ENCODE measurements at regions not wholly inside any gene's neighbourhood (a gene's known extent, or its start where the extent isn't known, plus 50 kb on each side); places are given as distances from the start of the nearest gene placed in this dataset.

- H3K27ac Mint-ChIP-seq = no peak overlapping the region
- no peaks in the 10 kb centered on the region for H3K4me1 Mint-ChIP-seq
- H3K9me3 Mint-ChIP-seq = peaks cover 0 to 1% (median 1%) of the 10 kb centered on the region in 3 donors
- no peaks in the 10 kb centered on the region for H3K27me3 Mint-ChIP-seq
- H3K4me3 Mint-ChIP-seq = no peak overlapping the region
- H3K36me3 Mint-ChIP-seq = no peaks in the 10 kb centered on the region
These were observed 1098.8 kb upstream of the IGFBP7 start for GRCh38 chr4:58209001-58209400.

DNA sequence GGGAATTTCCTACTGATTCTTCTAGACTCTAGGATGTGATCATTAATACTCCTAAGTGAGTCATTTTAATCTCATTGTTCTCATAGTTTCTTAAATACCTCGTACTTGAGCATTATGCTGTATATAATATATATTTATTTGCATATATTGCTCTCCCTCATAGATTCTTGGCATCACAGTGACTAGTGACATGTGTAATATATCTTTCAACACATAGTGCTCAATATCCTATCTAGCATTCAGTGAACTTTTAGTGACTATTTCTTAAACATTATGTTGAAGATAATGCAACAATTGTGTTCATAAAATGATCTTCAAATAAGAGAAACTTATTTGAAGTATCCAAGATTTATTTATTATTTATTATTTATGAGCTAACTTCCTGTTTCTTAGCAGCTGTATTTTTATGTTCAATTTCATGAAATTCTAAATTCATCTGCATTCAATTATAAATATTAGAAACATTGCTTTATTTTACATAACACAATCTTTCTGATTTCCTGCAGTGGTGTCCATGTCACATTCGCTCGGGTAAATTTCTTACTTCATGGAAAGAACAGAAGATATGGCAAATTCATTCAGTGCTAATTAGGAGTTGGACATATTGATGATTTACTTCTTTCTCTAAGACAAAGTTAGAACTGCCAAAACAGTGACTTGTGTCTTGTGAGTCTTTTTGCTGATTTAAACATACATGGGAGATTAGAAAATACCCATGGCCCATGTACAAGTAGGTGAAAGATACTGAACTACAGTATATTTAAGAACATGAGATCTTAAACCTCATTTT, 1095.5 kb upstream of the IGFBP7 start:
- Mint-ChIP-seq H3K4me3 (no peak overlapping the region), H3K27ac (no peak overlapping the region), H3K9me3 (peaks cover 1 to 5% (median 3%) of the 10 kb centered on the region in 3 donors), H3K4me1 (no peaks in the 10 kb centered on the region), H3K27me3 (no peaks in the 10 kb centered on the region), H3K36me3 (no peaks in the 10 kb centered on the region)

DNA sequence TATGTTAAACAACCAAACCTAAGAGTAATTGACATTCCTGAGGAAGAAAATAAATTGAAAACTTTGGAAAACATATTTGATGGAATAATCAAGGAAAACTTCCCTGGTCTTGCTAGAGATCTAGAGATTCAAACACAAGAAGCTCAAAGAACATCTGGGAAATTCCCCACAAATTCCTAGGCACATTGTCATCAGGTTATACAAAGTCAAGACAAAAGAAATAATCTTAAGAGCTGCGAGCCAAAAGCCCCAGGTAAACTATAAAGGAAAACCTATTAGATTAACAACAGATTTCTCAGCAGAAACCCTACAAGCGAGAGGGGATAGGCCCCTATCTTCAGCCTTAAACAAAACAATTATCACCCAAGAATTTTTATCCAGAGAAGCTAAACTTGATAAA, 1082.0 kb upstream of the IGFBP7 start:
- no peaks in the 10 kb centered on the region for H3K27me3 Mint-ChIP-seq
- H3K9me3 Mint-ChIP-seq = peaks cover 2 to 14% (median 4%) of the 10 kb centered on the region in 3 donors
- H3K4me1 Mint-ChIP-seq = no peaks in the 10 kb centered on the region
- H3K4me3 Mint-ChIP-seq = no peak overlapping the region
- H3K36me3 Mint-ChIP-seq = no peaks in the 10 kb centered on the region
- no peak overlapping the region for H3K27ac Mint-ChIP-seq

GRCh38 chr4:58191109-58191508, 1080.9 kb upstream of the IGFBP7 start:
- Mint-ChIP-seq H3K4me3 (no peak overlapping the region), H3K27ac (no peak overlapping the region), H3K36me3 (no peaks in the 10 kb centered on the region)

DNA sequence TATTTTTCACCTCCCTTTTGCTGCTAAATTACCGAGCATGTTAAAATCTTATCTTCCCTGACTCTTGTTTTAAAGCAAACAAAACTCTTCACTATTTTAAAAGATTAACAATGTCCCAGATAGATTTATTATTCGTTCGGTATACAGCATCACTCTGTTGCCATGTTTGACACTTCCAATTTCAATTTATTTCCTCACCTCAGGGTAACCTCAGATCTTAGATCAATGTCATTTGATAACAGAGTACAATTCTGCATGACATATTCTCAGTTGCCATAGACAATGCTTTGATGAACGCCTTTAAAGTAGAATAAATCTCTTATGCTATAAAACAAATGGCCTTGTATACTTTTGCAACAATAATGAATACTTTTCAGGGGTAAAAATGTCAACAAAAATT, 1078.1 kb upstream of the IGFBP7 start:
- Mint-ChIP-seq H3K4me3 (no peak overlapping the region), H3K27ac (no peak overlapping the region), H3K9me3 (peaks cover 0 to 15% (median 4%) of the 10 kb centered on the region in 3 donors), H3K27me3 (no peaks in the 10 kb centered on the region), H3K36me3 (no peaks in the 10 kb centered on the region), H3K4me1 (no peaks in the 10 kb centered on the region)

More at GRCh38 chr4:58191109-58191508, 1080.9 kb upstream of the IGFBP7 start:
- Mint-ChIP-seq H3K4me1 (no peaks in the 10 kb centered on the region), H3K9me3 (peaks cover 2 to 14% (median 4%) of the 10 kb centered on the region in 3 donors), H3K27me3 (no peaks in the 10 kb centered on the region)

- H3K4me1 Mint-ChIP-seq = no peaks in the 10 kb centered on the region
- no peaks in the 10 kb centered on the region for H3K27me3 Mint-ChIP-seq
- no peaks in the 10 kb centered on the region for H3K36me3 Mint-ChIP-seq
- no peak overlapping the region for H3K4me3 Mint-ChIP-seq
- H3K9me3 Mint-ChIP-seq = peaks cover 4 to 6% (median 6%) of the 10 kb centered on the region in 3 donors
- no peak overlapping the region for H3K27ac Mint-ChIP-seq
These were observed 1064.8 kb upstream of the IGFBP7 start for GRCh38 chr4:58175024-58175423.

DNA sequence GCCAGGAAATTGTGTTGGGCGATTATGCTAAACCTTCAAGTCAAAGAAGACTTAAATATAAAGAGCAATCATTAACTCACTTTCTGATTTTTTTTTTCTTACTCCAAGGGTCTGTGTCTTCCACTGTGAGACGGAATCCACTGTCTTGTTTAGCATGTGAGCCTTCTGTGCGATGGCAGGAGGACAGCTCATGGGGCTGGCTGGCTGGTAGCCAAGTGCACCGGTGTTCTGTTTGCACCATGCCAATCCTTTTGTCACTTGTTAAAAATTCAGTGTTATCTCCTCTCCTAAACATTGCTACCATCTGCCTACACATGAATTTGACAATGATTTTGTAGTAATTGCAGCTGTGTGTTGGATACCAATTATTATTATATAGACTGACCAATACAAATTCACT, 1056.3 kb upstream of the IGFBP7 start:
- Mint-ChIP-seq H3K27ac (no peak overlapping the region), H3K9me3 (peaks cover 3 to 10% (median 5%) of the 10 kb centered on the region in 3 donors), H3K4me1 (no peaks in the 10 kb centered on the region), H3K36me3 (no peaks in the 10 kb centered on the region), H3K4me3 (no peak overlapping the region), H3K27me3 (no peaks in the 10 kb centered on the region)

- no peak overlapping the region for H3K4me3 Mint-ChIP-seq
- H3K36me3 Mint-ChIP-seq = no peaks in the 10 kb centered on the region
- H3K4me1 Mint-ChIP-seq = no peaks in the 10 kb centered on the region
- peaks cover 0 to 3% (median 2%) of the 10 kb centered on the region in 3 donors for H3K9me3 Mint-ChIP-seq
- H3K27me3 Mint-ChIP-seq = no peaks in the 10 kb centered on the region
- H3K27ac Mint-ChIP-seq = no peak overlapping the region
These were observed 1053.0 kb upstream of the IGFBP7 start for GRCh38 chr4:58163156-58163555.

GRCh38 chr4:58149404-58150085, 1039.4 kb upstream of the IGFBP7 start:
- no peaks in the 10 kb centered on the region for H3K4me1 Mint-ChIP-seq
- no peak overlapping the region for H3K4me3 Mint-ChIP-seq
- H3K9me3 Mint-ChIP-seq = peaks cover 4 to 23% (median 8%) of the 10 kb centered on the region in 3 donors
- no peaks in the 10 kb centered on the region for H3K27me3 Mint-ChIP-seq
- H3K36me3 Mint-ChIP-seq = no peaks in the 10 kb centered on the region
- H3K27ac Mint-ChIP-seq = no peak overlapping the region

- Mint-ChIP-seq H3K9me3 (peaks cover 0 to 4% (median 0%) of the 10 kb centered on the region in 3 donors), H3K27ac (no peak overlapping the region), H3K4me1 (no peaks in the 10 kb centered on the region), H3K4me3 (no peak overlapping the region), H3K27me3 (no peaks in the 10 kb centered on the region), H3K36me3 (no peaks in the 10 kb centered on the region)
These were observed 1034.5 kb upstream of the IGFBP7 start for GRCh38 chr4:58144721-58145120.

DNA sequence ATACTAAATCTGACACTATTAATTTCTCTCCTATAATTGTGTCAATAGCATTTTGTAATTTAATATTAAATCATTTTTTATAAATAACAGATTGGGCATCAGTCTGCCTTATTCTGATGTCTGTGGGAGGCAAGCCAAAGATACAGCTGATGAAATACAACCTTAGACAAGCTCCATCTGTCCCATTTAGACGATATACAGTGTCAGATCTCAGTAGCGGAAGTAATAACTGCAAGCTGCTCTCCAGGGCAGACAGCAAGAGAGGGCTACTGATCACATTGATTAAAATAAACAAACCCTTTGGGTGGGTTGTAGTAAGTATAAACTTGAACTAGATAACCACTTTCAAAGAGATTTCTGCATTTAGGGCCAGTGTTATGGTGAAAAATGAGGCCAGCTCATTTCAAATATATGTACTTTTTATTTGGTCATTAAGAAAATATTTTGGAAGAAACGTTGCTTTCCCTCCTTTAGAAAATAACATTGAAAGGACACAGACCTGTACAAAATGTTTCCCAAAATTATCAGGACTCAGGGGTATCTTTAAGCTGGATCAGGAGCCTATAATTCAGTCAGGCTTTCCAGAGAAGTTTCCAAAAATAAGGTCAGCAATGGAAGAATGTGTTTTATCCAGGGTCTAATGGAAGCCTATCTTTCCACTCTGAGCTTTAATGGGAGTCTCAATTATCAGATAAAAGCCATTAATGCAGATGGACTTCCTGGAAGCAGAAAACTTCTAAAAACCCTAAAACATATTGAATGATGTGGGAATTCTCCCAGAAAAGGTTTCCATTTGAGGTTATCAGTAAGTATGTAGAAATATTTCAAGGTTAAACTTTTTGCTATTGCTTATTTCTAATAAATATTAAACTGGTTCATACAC, 1028.8 kb upstream of the IGFBP7 start:
- Mint-ChIP-seq H3K27me3 (no peaks in the 10 kb centered on the region), H3K4me3 (no peak overlapping the region), H3K36me3 (no peaks in the 10 kb centered on the region), H3K9me3 (peaks cover 0 to 2% (median 0%) of the 10 kb centered on the region in 3 donors), H3K4me1 (no peaks in the 10 kb centered on the region), H3K27ac (no peak overlapping the region)

DNA sequence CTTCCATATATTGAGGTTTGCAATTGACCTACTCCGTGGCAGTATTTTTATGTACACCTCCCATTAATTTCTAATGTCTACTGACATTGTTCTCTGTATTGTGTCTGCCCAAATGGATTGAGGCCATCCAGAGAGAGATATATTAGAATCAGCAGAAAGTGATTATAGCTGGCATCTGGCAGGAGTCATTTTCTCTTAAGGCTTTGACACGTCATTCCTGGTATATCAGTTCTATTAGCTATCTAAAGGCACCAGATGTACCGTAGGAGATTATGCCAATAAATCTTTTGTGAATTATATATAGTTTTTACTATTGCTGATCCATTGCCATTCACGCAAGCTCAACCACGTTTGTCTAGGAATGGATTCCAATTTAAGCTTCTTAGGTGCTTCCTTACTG, 1026.4 kb upstream of the IGFBP7 start:
- Mint-ChIP-seq H3K4me1 (no peaks in the 10 kb centered on the region), H3K4me3 (no peak overlapping the region), H3K36me3 (no peaks in the 10 kb centered on the region), H3K27me3 (no peaks in the 10 kb centered on the region), H3K27ac (no peak overlapping the region), H3K9me3 (peaks cover 0 to 4% (median 2%) of the 10 kb centered on the region in 3 donors)

- H3K27ac Mint-ChIP-seq = no peak overlapping the region
- H3K9me3 Mint-ChIP-seq = peaks cover 0 to 6% (median 0%) of the 10 kb centered on the region in 3 donors
- H3K27me3 Mint-ChIP-seq = no peaks in the 10 kb centered on the region
- no peaks in the 10 kb centered on the region for H3K4me1 Mint-ChIP-seq
- no peaks in the 10 kb centered on the region for H3K36me3 Mint-ChIP-seq
- H3K4me3 Mint-ChIP-seq = no peak overlapping the region
These were observed 1017.5 kb upstream of the IGFBP7 start for GRCh38 chr4:58127680-58128079.

GRCh38 chr4:58119298-58119697, 1009.1 kb upstream of the IGFBP7 start:
- Mint-ChIP-seq H3K9me3 (peaks cover 0 to 12% (median 2%) of the 10 kb centered on the region in 3 donors), H3K27ac (no peak overlapping the region), H3K27me3 (no peaks in the 10 kb centered on the region), H3K36me3 (no peaks in the 10 kb centered on the region), H3K4me3 (no peak overlapping the region), H3K4me1 (no peaks in the 10 kb centered on the region)

GRCh38 chr4:58113126-58113525, 1002.9 kb upstream of the IGFBP7 start:
- H3K9me3 Mint-ChIP-seq = peaks cover 3 to 21% (median 14%) of the 10 kb centered on the region in 3 donors
- H3K4me3 Mint-ChIP-seq = no peak overlapping the region
- no peak overlapping the region for H3K27ac Mint-ChIP-seq
- no peaks in the 10 kb centered on the region for H3K36me3 Mint-ChIP-seq
- no peaks in the 10 kb centered on the region for H3K27me3 Mint-ChIP-seq
- no peaks in the 10 kb centered on the region for H3K4me1 Mint-ChIP-seq

Data from IgD-negative memory B cell (primary cell).